EH (cell line): ENCODE measurements at regions not wholly inside any gene's neighbourhood (a gene's known extent, or its start where the extent isn't known, plus 50 kb on each side); places are given as distances from the start of the nearest gene placed in this dataset.

Experiments used
- DNase-seq: peaks from one replicate; pipeline ENCODE4 v3.0.0-alpha.2; 2015; ENCODE audit warnings: low read depth

GRCh38 chr9:107118863-107119624, 164.0 kb upstream of the RAD23B start:
- DNase-seq: no peak

- no peak for DNase-seq
Observed at GRCh38 chr9:107119735-107120134, 163.3 kb upstream of the RAD23B start.

- no peak for DNase-seq
Observed at GRCh38 chr9:107123389-107123788, 159.7 kb upstream of the RAD23B start.

- DNase-seq: peak; percentile 3
Observed at GRCh38 chr9:107127608-107128007, 155.5 kb upstream of the RAD23B start.

GRCh38 chr9:107131108-107131799, 151.8 kb upstream of the RAD23B start:
- no peak for DNase-seq

GRCh38 chr9:107136296-107136695, 146.8 kb upstream of the RAD23B start:
- DNase-seq: no peak

GRCh38 chr9:107137495-107138202, 145.4 kb upstream of the RAD23B start:
- peak; percentile 49 for DNase-seq

- peak; percentile 19 for DNase-seq
Observed at GRCh38 chr9:107138261-107138992, 144.7 kb upstream of the RAD23B start.

GRCh38 chr9:107141967-107142366, 141.1 kb upstream of the RAD23B start:
- peak; percentile 18 for DNase-seq

- peak; percentile 27 for DNase-seq
Observed at GRCh38 chr9:107142430-107142829, 140.6 kb upstream of the RAD23B start.

GRCh38 chr9:107142896-107143603, 140.0 kb upstream of the RAD23B start:
- DNase-seq: no peak

- no peak for DNase-seq
Observed at GRCh38 chr9:107144475-107144874, 138.6 kb upstream of the RAD23B start.

GRCh38 chr9:107147134-107147533, 135.9 kb upstream of the RAD23B start:
- DNase-seq: no peak

- no peak for DNase-seq
Observed at GRCh38 chr9:107148216-107148615, 134.9 kb upstream of the RAD23B start.

GRCh38 chr9:107149756-107150155, 133.3 kb upstream of the RAD23B start:
- no peak for DNase-seq

- DNase-seq: peak; percentile 60
Observed at GRCh38 chr9:107153336-107153735, 129.7 kb upstream of the RAD23B start.

- no peak for DNase-seq
Observed at GRCh38 chr9:107154291-107154690, 128.8 kb upstream of the RAD23B start.

GRCh38 chr9:107154766-107155165, 128.3 kb upstream of the RAD23B start:
- DNase-seq: no peak

- DNase-seq: no peak
Observed at GRCh38 chr9:107155244-107155817, 127.7 kb upstream of the RAD23B start.

- DNase-seq: peak; percentile 45
Observed at GRCh38 chr9:107158321-107158720, 124.8 kb upstream of the RAD23B start.

- no peak for DNase-seq
Observed at GRCh38 chr9:107161338-107161737, 121.7 kb upstream of the RAD23B start.
